ENCODE measurements at regions not wholly inside any gene's neighbourhood (a gene's known extent, or its start where the extent isn't known, plus 50 kb on each side); places are given as distances from the start of the nearest gene placed in this dataset.

DNA sequence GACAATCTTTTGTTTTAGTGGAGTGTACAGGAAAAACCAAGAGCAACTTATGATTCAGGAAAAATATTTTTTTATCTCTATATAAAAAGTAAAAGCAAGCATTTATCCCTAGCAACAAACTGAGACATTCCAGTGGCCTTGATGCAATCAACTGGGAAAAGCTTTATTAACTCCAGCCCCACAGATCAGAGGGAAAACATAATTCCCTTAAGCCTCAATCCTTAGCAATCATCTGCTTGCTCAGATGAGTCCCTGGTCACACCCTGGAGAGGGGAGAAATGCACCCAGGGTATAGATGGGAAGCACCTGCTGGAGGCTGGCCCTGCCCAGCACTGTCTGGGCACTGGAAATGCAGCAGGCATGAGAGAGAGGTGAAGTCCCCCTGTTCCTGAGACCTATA lies 636.6 kb downstream of the TNS3 start:
- Histone ChIP-seq H3K27ac (no peak overlapping the region), H3K27me3 (no peaks in the 10 kb centered on the region), H3K4me1 (no peaks in the 10 kb centered on the region), H3K4me3 (no peak overlapping the region), H3K9me3 (no peaks in the 10 kb centered on the region), H3K36me3 (no peaks in the 10 kb centered on the region)
- ATAC-seq = no peak
- TF ChIP-seq, protein P1, sequence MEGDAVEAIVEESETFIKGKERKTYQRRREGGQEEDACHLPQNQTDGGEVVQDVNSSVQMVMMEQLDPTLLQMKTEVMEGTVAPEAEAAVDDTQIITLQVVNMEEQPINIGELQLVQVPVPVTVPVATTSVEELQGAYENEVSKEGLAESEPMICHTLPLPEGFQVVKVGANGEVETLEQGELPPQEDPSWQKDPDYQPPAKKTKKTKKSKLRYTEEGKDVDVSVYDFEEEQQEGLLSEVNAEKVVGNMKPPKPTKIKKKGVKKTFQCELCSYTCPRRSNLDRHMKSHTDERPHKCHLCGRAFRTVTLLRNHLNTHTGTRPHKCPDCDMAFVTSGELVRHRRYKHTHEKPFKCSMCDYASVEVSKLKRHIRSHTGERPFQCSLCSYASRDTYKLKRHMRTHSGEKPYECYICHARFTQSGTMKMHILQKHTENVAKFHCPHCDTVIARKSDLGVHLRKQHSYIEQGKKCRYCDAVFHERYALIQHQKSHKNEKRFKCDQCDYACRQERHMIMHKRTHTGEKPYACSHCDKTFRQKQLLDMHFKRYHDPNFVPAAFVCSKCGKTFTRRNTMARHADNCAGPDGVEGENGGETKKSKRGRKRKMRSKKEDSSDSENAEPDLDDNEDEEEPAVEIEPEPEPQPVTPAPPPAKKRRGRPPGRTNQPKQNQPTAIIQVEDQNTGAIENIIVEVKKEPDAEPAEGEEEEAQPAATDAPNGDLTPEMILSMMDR (IDR thresholded peaks at IDR 0.05) = no peak
- DNase-seq = no peak
- intact Hi-C loops (cut with DNase I) = no loop called here
- FAIRE-seq = no peak

DNA sequence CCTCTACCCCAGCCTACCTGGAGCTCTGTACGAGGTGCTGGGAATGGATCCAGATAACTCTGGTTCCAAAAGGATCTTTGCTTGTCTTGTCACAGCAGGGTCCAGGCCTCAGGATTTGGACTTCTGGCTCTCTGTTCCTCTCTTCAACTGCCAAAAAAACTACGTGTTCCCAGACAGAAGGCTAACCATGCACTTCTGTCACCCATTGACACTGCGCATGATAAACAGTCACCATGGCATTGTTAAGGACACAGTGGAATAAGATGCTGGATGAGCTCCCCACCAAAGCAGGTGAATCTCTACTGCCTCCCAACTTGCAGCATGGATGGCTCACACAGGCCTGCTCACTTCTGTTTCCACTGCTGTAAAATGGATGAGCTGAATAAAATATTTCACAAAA lies 637.9 kb downstream of the TNS3 start:
- FAIRE-seq (no peak), ATAC-seq (no peak), DNase-seq (no peak)
- Histone ChIP-seq H3K9me3 (no peaks in the 10 kb centered on the region), H3K4me1 (no peaks in the 10 kb centered on the region), H3K4me3 (no peak overlapping the region), H3K36me3 (no peaks in the 10 kb centered on the region), H3K27me3 (no peaks in the 10 kb centered on the region), H3K27ac (no peak overlapping the region)
- 78 to 79% methylated on average over 3 of the region's 3 CpGs for WGBS, 2 donors
- TF ChIP-seq, protein P1 (IDR thresholded peaks at IDR 0.05) = no peak
- intact Hi-C loops (cut with DNase I) = no loop called here

DNA sequence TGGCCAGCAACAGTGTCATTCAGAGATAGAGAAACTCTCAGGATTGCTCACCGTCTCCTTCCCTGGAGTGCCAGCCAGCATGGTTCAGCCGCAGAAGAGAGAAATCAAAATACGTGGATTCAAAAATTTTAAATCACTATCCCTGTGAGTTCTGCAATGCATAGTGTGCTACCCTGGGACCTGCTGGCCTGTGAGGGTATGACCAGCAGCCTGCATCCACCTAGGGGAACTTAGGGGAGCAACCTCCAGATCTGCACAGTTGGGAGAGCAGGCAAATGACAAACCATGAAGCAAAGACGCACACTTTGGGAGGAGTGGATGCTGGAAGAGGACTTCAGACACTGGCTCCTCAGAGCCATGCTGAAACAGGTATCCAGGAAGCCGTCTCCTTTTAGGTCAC lies 639.3 kb downstream of the TNS3 start:
- Histone ChIP-seq H3K27ac (no peak overlapping the region), H3K4me3 (no peak overlapping the region), H3K36me3 (no peaks in the 10 kb centered on the region), H3K4me1 (no peaks in the 10 kb centered on the region), H3K9me3 (no peaks in the 10 kb centered on the region), H3K27me3 (no peaks in the 10 kb centered on the region)
- 88 to 89% methylated on average over 5 of the region's 5 CpGs for WGBS, 2 donors
- no peak for DNase-seq
- TF ChIP-seq, protein P1 (IDR thresholded peaks at IDR 0.05) = no peak
- ATAC-seq = no peak
- intact Hi-C loops (cut with DNase I) = no loop called here
- no peak for FAIRE-seq

DNA sequence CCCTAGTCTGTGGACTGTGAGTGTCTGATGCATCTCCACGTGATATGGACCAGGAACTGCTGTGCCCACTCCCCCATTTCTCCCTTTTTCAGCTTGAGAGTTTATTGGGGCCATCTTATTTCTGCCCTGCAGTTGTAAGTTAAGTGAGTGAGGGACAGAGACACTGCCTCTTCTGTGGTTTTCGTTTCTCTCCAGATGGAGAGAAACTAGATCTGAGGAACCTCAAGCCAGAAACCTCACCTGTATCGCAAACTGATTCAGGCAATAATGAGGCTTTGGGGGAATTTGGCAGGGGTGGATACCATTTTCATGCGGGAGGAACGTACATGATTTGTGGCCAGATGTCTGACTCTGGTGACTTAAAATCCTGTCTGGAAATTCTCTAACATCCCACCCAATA lies 641.7 kb downstream of the TNS3 start:
- DNase-seq = no peak
- Histone ChIP-seq H3K4me1 (no peaks in the 10 kb centered on the region), H3K36me3 (no peaks in the 10 kb centered on the region), H3K27me3 (no peaks in the 10 kb centered on the region), H3K27ac (no peak overlapping the region), H3K4me3 (no peak overlapping the region), H3K9me3 (no peaks in the 10 kb centered on the region)
- WGBS, 2 donors = 75 to 82% methylated on average over 5 of the region's 5 CpGs
- no peak for ATAC-seq
- intact Hi-C loops (cut with DNase I) = no loop called here
- no peak for FAIRE-seq
- TF ChIP-seq, protein P1 (IDR thresholded peaks at IDR 0.05) = no peak

DNA sequence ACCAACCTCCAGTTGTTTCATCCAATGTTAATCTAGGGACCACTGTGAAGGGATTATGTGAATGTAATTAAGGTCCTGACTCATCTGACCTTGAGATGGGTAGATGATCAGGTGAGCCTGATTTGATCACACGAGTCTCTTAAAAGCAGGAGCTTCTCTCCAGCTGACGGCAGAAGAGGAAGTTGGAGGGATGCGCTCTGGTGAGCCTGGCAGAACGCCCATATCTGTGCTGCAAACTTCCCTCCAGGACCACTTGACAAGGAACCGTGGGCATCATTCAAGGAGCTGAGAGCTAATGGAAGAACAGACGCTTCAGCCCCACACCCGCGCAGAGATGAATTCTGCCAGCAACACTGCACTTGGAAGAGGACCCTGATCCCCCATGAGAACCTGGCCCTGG lies 642.4 kb downstream of the TNS3 start:
- TF ChIP-seq, protein P1 (IDR thresholded peaks at IDR 0.05) = no peak
- ATAC-seq = no peak
- WGBS, 2 donors = 77 to 82% methylated on average over 8 of the region's 8 CpGs
- H3K4me3 ChIP-seq = no peak overlapping the region
- no peaks in the 10 kb centered on the region for H3K27me3 ChIP-seq
- FAIRE-seq = no peak
- no peak overlapping the region for H3K27ac ChIP-seq
- intact Hi-C loops (cut with DNase I) = no loop called here
- DNase-seq = no peak
- no peaks in the 10 kb centered on the region for H3K4me1 ChIP-seq
- no peaks in the 10 kb centered on the region for H3K36me3 ChIP-seq
- H3K9me3 ChIP-seq = no peaks in the 10 kb centered on the region
